ENCODE measurements at regions not wholly inside any gene's neighbourhood (a gene's known extent, or its start where the extent isn't known, plus 50 kb on each side); places are given as distances from the start of the nearest gene placed in this dataset.

DNA sequence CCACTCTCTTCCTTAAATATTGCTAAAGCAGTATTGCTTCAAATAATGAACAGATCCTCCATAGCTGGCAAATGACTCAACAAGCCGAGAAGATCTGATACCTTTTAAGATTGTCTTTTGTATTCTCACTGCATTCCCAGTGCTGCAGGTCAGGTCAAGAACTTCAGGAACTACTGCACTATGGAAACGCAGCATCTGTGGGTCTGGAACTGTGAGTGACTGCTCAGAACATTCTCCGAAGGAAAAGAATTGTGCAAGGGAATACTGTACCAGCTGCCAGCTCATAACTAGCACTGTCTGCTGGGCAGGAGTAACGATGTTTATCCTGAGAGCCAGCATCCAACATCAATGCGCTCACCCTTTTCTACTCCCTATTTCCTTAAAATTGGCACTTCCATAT is 348.0 kb upstream of the SOX5 start:
- DNase-seq (ENCODE audit: low read depth), result no peak
- TF ChIP-seq POLR2A (IDR thresholded peaks at IDR 0.05; ENCODE audit: extremely low read depth, insufficient read length) (no peak), MAX (IDR thresholded peaks at IDR 0.05; ENCODE audit: low read depth, low read length) (no peak), MYC (IDR thresholded peaks at IDR 0.05; ENCODE audit: low read depth, low read length) (no peak)
- TF ChIP-seq, protein P1, sequence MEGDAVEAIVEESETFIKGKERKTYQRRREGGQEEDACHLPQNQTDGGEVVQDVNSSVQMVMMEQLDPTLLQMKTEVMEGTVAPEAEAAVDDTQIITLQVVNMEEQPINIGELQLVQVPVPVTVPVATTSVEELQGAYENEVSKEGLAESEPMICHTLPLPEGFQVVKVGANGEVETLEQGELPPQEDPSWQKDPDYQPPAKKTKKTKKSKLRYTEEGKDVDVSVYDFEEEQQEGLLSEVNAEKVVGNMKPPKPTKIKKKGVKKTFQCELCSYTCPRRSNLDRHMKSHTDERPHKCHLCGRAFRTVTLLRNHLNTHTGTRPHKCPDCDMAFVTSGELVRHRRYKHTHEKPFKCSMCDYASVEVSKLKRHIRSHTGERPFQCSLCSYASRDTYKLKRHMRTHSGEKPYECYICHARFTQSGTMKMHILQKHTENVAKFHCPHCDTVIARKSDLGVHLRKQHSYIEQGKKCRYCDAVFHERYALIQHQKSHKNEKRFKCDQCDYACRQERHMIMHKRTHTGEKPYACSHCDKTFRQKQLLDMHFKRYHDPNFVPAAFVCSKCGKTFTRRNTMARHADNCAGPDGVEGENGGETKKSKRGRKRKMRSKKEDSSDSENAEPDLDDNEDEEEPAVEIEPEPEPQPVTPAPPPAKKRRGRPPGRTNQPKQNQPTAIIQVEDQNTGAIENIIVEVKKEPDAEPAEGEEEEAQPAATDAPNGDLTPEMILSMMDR (IDR thresholded peaks at IDR 0.05; ENCODE audit: low read depth, low read length), result no peak

GRCh38 chr12:24293549-24293948 is 344.1 kb upstream of the SOX5 start:
- TF ChIP-seq MYC (IDR thresholded peaks at IDR 0.05; ENCODE audit: low read depth, low read length) (no peak), MAX (IDR thresholded peaks at IDR 0.05; ENCODE audit: low read depth, low read length) (no peak), POLR2A (IDR thresholded peaks at IDR 0.05; ENCODE audit: extremely low read depth, insufficient read length) (no peak)
- TF ChIP-seq, protein P1 (IDR thresholded peaks at IDR 0.05; ENCODE audit: low read depth, low read length), result no peak
- DNase-seq (ENCODE audit: low read depth), result no peak
- H3K4me3 ChIP-seq (ENCODE audit: low read depth, low read length), result no peak overlapping the region

More for the DNA sequence above, 348.0 kb upstream of the SOX5 start:
- H3K4me3 ChIP-seq (ENCODE audit: low read depth, low read length), result no peak overlapping the region

- no peak overlapping the region for H3K4me3 ChIP-seq (ENCODE audit: low read depth, low read length)
- no peak for TF ChIP-seq MAX (IDR thresholded peaks at IDR 0.05; ENCODE audit: low read depth, low read length)
- TF ChIP-seq POLR2A (IDR thresholded peaks at IDR 0.05; ENCODE audit: extremely low read depth, insufficient read length), result no peak
- no peak for TF ChIP-seq MYC (IDR thresholded peaks at IDR 0.05; ENCODE audit: low read depth, low read length)
- TF ChIP-seq, protein P1 (IDR thresholded peaks at IDR 0.05; ENCODE audit: low read depth, low read length), result no peak
- no peak for DNase-seq (ENCODE audit: low read depth)
Observed at GRCh38 chr12:24287963-24288362, 338.5 kb upstream of the SOX5 start.

DNA sequence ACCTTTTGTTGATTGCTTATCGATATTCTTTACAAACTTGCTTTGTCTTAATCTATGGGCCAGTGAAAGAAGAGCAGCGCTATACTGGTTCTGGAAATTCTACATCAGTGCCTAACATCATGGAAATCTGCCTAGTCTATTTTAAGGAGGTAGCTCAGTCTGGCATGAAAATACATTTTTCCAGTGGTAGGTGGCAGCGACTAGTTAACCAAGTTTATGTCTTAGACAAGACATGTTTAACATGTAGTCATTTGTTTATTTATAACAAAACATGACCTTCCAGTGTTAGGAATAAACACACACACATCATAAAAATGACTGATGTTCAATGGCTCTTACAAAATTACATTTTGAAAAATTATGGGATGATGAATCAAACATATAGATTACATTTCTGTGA is 336.0 kb upstream of the SOX5 start:
- no peak for DNase-seq (ENCODE audit: low read depth)
- TF ChIP-seq, protein P1 (IDR thresholded peaks at IDR 0.05; ENCODE audit: low read depth, low read length), result no peak
- TF ChIP-seq MAX (IDR thresholded peaks at IDR 0.05; ENCODE audit: low read depth, low read length) (no peak), MYC (IDR thresholded peaks at IDR 0.05; ENCODE audit: low read depth, low read length) (no peak), POLR2A (IDR thresholded peaks at IDR 0.05; ENCODE audit: extremely low read depth, insufficient read length) (no peak)
- H3K4me3 ChIP-seq (ENCODE audit: low read depth, low read length), result no peak overlapping the region

DNA sequence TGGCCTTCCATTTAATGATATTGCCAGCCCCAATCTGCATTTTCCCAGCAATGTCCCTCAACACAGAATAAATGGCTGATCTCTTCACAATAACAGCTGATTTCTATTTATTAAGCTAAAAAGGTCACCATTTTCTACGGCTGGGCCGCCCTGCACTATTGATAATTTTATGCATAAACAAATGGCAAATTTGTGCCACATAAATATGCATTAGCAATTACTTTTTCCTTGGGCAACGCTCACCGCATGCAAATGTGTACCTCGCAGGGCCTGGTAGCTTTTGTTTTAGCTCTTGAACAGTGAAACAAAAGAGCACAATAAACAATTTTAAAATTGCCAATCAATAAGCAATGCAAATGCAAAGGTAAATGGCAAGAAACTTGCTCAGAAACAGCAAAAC is 331.9 kb upstream of the SOX5 start:
- TF ChIP-seq MYC (IDR thresholded peaks at IDR 0.05; ENCODE audit: low read depth, low read length) (no peak), POLR2A (IDR thresholded peaks at IDR 0.05; ENCODE audit: extremely low read depth, insufficient read length) (no peak), MAX (IDR thresholded peaks at IDR 0.05; ENCODE audit: low read depth, low read length) (no peak)
- TF ChIP-seq, protein P1 (IDR thresholded peaks at IDR 0.05; ENCODE audit: low read depth, low read length), result no peak
- DNase-seq (ENCODE audit: low read depth), result no peak
- H3K4me3 ChIP-seq (ENCODE audit: low read depth, low read length), result no peak overlapping the region

Data from NB4 (cell line).